A549 (cell line): ENCODE measurements at regions not wholly inside any gene's neighbourhood (a gene's known extent, or its start where the extent isn't known, plus 50 kb on each side); places are given as distances from the start of the nearest gene placed in this dataset.

Experiments
- ATAC-seq, 2 experiments: fragments of 200-7000 bp in 1 of 2; fragments of >200 bp in 1 of 2; cut with Nextera tagmentation in 1 of 2; cut with Tn5 transposase in 1 of 2; 3 replicates each; pipeline versions ENCODE4 v1.8.0 to v1.9.1; 2018 to 2020; ENCODE audit warnings: mild to moderate bottlenecking in 1 of 2, moderate library complexity in 1 of 2
- CTCF ChIA-PET: fragments of 300-600 bp; sonication (Branson Sonifier 250); formaldehyde crosslinking; extraction: SDS; loops from one replicate; lab custom pipeline; 2021; ENCODE audit warnings: antibody characterized with exemption, inconsistent platforms; lab: Yijun Ruan, JAX
- POLR2A ChIA-PET: fragments of 350-600 bp; formaldehyde crosslinking; extraction: SDS; loops from one replicate; lab custom pipeline; 2021; ENCODE audit warnings: antibody characterized with exemption, inconsistent platforms; lab: Yijun Ruan, JAX
- DNase-seq, 2 experiments: peaks; one replicate each; pipeline versions ENCODE4 v3.0.0 to v3.0.0-alpha.2; 2011 to 2016; ENCODE audit warnings: low read depth in 1 of 2, low spot score in 1 of 2
- FAIRE-seq: peaks from 2 replicates; lab custom pipeline; 2011; peaks lifted over from hg19 to GRCh38; lab: Jason Lieb, UNC
- H3K27ac ChIP-seq, 2 experiments: fragments of >200 bp; sonication (Bioruptor Twin); formaldehyde crosslinking; 3 replicates each; pipeline ENCODE4 v1.5.1; 2016 to 2017
- H3K4me1 ChIP-seq: fragments of >200 bp; sonication (Bioruptor Twin); formaldehyde crosslinking; 3 replicates; pipeline ENCODE4 v1.6.1; 2016
- H3K4me2 ChIP-seq: fragments of >200 bp; sonication (Bioruptor Twin); formaldehyde crosslinking; 3 replicates; pipeline ENCODE4 v1.6.1; 2016
- H3K4me3 ChIP-seq: fragments of >200 bp; sonication (Bioruptor Twin); formaldehyde crosslinking; 3 replicates; pipeline ENCODE4 v1.5.1; 2016
- H3K9me3 ChIP-seq: fragments of >200 bp; sonication (Bioruptor Twin); formaldehyde crosslinking; 3 replicates; pipeline ENCODE4 v1.6.1; 2016
- BCL3 ChIP-seq: fragments of >200 bp; sonication (Bioruptor Twin); formaldehyde crosslinking; IDR thresholded peaks from 3 replicates; pipeline ENCODE4 v1.6.1; 2016
- CEBPB ChIP-seq, 2 experiments: fragments of >200 bp in 1 of 2; sonication (Bioruptor Twin) in 1 of 2; formaldehyde crosslinking in 1 of 2; IDR thresholded peaks; 2 replicates each; pipeline ENCODE4 v1.6.1; 2012 to 2016
- CHD4 ChIP-seq: fragments of 200-600 bp; sonication (generic); IDR thresholded peaks from 2 replicates; pipeline ENCODE4 v1.6.1; 2016; ENCODE audit warnings: antibody characterized with exemption, mild to moderate bottlenecking, borderline replicate concordance
- CTCF ChIP-seq: fragments of >200 bp; sonication (Bioruptor Twin); formaldehyde crosslinking; IDR thresholded peaks from 3 replicates; pipeline ENCODE4 v1.5.1; 2016
- EHF ChIP-seq: fragments of 250-450 bp; sonication (Bioruptor Pico); IDR thresholded peaks from 2 replicates; pipeline ENCODE4 v1.5.0; 2020; ENCODE audit warnings: mild to moderate bottlenecking
- EHMT2 ChIP-seq: fragments of 200-600 bp; sonication (generic); IDR thresholded peaks from 2 replicates; pipeline ENCODE4 v1.6.1; 2016; ENCODE audit warnings: antibody characterized with exemption, low read depth, mild to moderate bottlenecking, moderate library complexity
- EP300 ChIP-seq, 2 experiments: fragments of >200 bp; sonication (Bioruptor Twin); formaldehyde crosslinking; IDR thresholded peaks; 2 replicates in 1 of 2; 3 replicates in 1 of 2; pipeline ENCODE4 v1.6.1; 2016 to 2017
- ESRRA ChIP-seq: fragments of 150-350 bp; IDR thresholded peaks from 2 replicates; pipeline ENCODE4 v1.6.1; 2014; ENCODE audit warnings: mild to moderate bottlenecking, low read length, borderline replicate concordance
- FOXS1 ChIP-seq: fragments of 250-450 bp; sonication (Bioruptor Pico); IDR thresholded peaks from 2 replicates; pipeline ENCODE4 v1.5.0; 2020; ENCODE audit warnings: mild to moderate bottlenecking, moderate library complexity
- GATA3 ChIP-seq: IDR thresholded peaks from 2 replicates; pipeline ENCODE4 v1.6.1; 2012; ENCODE audit warnings: borderline replicate concordance
- HEYL ChIP-seq: fragments of 250-450 bp; sonication (Bioruptor Pico); IDR thresholded peaks from 2 replicates; pipeline ENCODE4 v1.8.0; 2021; ENCODE audit warnings: mild to moderate bottlenecking, moderate library complexity
- JUN ChIP-seq, 2 experiments: fragments of >200 bp; sonication (Bioruptor Twin); formaldehyde crosslinking; IDR thresholded peaks; 2 replicates in 1 of 2; 3 replicates in 1 of 2; pipeline ENCODE4 v1.6.1; 2016 to 2017
- JUNB ChIP-seq: fragments of >200 bp; sonication (Bioruptor Twin); formaldehyde crosslinking; IDR thresholded peaks from 2 replicates; pipeline ENCODE4 v1.6.1; 2016
- KDM1A ChIP-seq: fragments of 200-600 bp; sonication (generic); IDR thresholded peaks from 2 replicates; pipeline ENCODE4 v1.6.1; 2016; ENCODE audit warnings: low read depth, mild to moderate bottlenecking
- KDM5A ChIP-seq: fragments of 200-600 bp; sonication (generic); IDR thresholded peaks from 2 replicates; pipeline ENCODE4 v1.6.1; 2016; ENCODE audit warnings: antibody characterized with exemption, mild to moderate bottlenecking
- MAX ChIP-seq: IDR thresholded peaks from 2 replicates; pipeline ENCODE4 v1.6.1; 2012
- PBX3 ChIP-seq: IDR thresholded peaks from 2 replicates; pipeline ENCODE4 v1.6.1; 2012
- PHF8 ChIP-seq: fragments of 200-600 bp; sonication (generic); IDR thresholded peaks from 2 replicates; pipeline ENCODE4 v1.6.1; 2016; ENCODE audit warnings: low read depth, mild to moderate bottlenecking, antibody characterized with exemption, moderate library complexity, borderline replicate concordance
- POLR2AphosphoS2 ChIP-seq: conservative IDR thresholded peaks from 2 replicates; pipeline ENCODE4 v1.6.1; 2012; ENCODE audit warnings: low read length, improper control_type of control experiment, inconsistent platforms
- RAD21 ChIP-seq, 2 experiments: fragments of >200 bp in 1 of 2; sonication (Bioruptor Twin) in 1 of 2; formaldehyde crosslinking in 1 of 2; IDR thresholded peaks in 1 of 2; conservative IDR thresholded peaks in 1 of 2; 2 replicates in 1 of 2; 3 replicates in 1 of 2; pipeline ENCODE4 v1.6.1; 2012 to 2018; ENCODE audit warnings: inconsistent platforms in 1 of 2
- RARB ChIP-seq: fragments of 250-450 bp; sonication (Bioruptor Pico); IDR thresholded peaks from 2 replicates; pipeline ENCODE4 v1.8.0; 2021; ENCODE audit warnings: mild to moderate bottlenecking, moderate library complexity
- RCOR1 ChIP-seq: fragments of 150-350 bp; IDR thresholded peaks from 2 replicates; pipeline ENCODE4 v1.6.1; 2014; ENCODE audit warnings: antibody characterized with exemption, low read length, low read depth
- RFX5 ChIP-seq: fragments of 450-650 bp; IDR thresholded peaks from 2 replicates; pipeline ENCODE4 v1.7.1; 2014; ENCODE audit warnings: antibody characterized with exemption, mild to moderate bottlenecking, moderate library complexity
- SMC3 ChIP-seq: fragments of >200 bp; sonication (Bioruptor Twin); formaldehyde crosslinking; IDR thresholded peaks from 3 replicates; pipeline ENCODE4 v1.6.1; 2018; ENCODE audit warnings: inconsistent platforms
- SREBF2 ChIP-seq: fragments of 450-650 bp; IDR thresholded peaks from 2 replicates; pipeline ENCODE4 v1.6.1; 2014; ENCODE audit warnings: mild to moderate bottlenecking, moderate library complexity
- TFCP2L1 ChIP-seq: fragments of 250-450 bp; sonication (Bioruptor Pico); IDR thresholded peaks from 2 replicates; pipeline ENCODE4 v1.5.0; 2021; ENCODE audit warnings: mild to moderate bottlenecking
- TP53 ChIP-seq: fragments of 250-450 bp; sonication (Bioruptor Pico); IDR thresholded peaks from 2 replicates; pipeline ENCODE4 v1.5.0; 2021; ENCODE audit warnings: mild to moderate bottlenecking, moderate library complexity
- USF2 ChIP-seq: fragments of 450-650 bp; IDR thresholded peaks from 2 replicates; pipeline ENCODE4 v1.6.1; 2014; ENCODE audit warnings: antibody characterized with exemption
- ZC3H11A ChIP-seq: fragments of 450-650 bp; IDR thresholded peaks from 2 replicates; pipeline ENCODE4 v1.6.1; 2014; ENCODE audit warnings: antibody characterized with exemption, mild to moderate bottlenecking
- ZFP36 ChIP-seq: fragments of 450-650 bp; IDR thresholded peaks from 2 replicates; pipeline ENCODE4 v1.6.1; 2014; ENCODE audit warnings: borderline replicate concordance; ENCODE audit not compliant: partially characterized antibody
- ZSCAN20 ChIP-seq: fragments of 250-450 bp; sonication (Bioruptor Pico); IDR thresholded peaks from 2 replicates; pipeline ENCODE4 v1.8.0; 2022; ENCODE audit warnings: mild to moderate bottlenecking, moderate library complexity
- WGBS: methylation state at CpG from one replicate; pipeline ENCODE4 v1.1.6; 2017; ENCODE audit errors: missing lambda C conversion rate; 5-methylcytosine and 5-hydroxymethylcytosine counted together
- TF ChIP-seq, protein P1 (sequence below): fragments of 250-450 bp; sonication (Bioruptor Pico); IDR thresholded peaks from 2 replicates; pipeline ENCODE4 v1.5.0; 2020; ENCODE audit warnings: low read depth, mild to moderate bottlenecking, moderate library complexity

- Histone ChIP-seq H3K4me3 (no peak overlapping the region), H3K4me2 (no peak overlapping the region), H3K27ac (peak overlapping the region; percentile 4 to 86; a peak in 4 of 6 replicates), H3K4me1 (peaks cover 35% of the 10 kb centered on the region), H3K9me3 (no peaks in the 10 kb centered on the region)
- TF ChIP-seq FOXS1 (CRISPR knock-in tag) (no peak), HEYL (no peak), SMC3 (no peak), KDM1A (no peak), JUNB (no peak), TFCP2L1 (CRISPR knock-in tag) (no peak), JUN (IDR thresholded peaks at IDR 0.05) (no peak), CTCF (no peak), EHF (no peak), RARB (CRISPR knock-in tag) (no peak), CHD4 (no peak), CEBPB (IDR thresholded peaks at IDR 0.05) (no peak), PHF8 (no peak), EP300 (IDR thresholded peaks at IDR 0.05) (no peak), RAD21 (conservative IDR thresholded peaks at IDR 0.05 in 1 of 2, IDR thresholded peaks at IDR 0.05 in 1 of 2) (no peak), EHMT2 (no peak), ZFP36 (no peak), POLR2AphosphoS2 (no peak), KDM5A (no peak)
- ChIA-PET CTCF (interaction anchor here (0.6 to 1.5 kb wide), 6 partner anchors 21 to 183 kb away, joined by 3 to 5 read pairs (median 3); no protein-coding TSS in a partner anchor), POLR2A (interaction anchor here (1.0 kb wide), 1 partner anchor 118 kb away, joined by 3 read pairs; no protein-coding TSS in a partner anchor)
- WGBS = 88% methylated on average over 10 of the region's 10 CpGs
- FAIRE-seq (no peak), ATAC-seq (no peak), DNase-seq (no peak)
Measured at GRCh38 chr1:234718496-234719453, 108.8 kb upstream of the IRF2BP2 start.

DNA sequence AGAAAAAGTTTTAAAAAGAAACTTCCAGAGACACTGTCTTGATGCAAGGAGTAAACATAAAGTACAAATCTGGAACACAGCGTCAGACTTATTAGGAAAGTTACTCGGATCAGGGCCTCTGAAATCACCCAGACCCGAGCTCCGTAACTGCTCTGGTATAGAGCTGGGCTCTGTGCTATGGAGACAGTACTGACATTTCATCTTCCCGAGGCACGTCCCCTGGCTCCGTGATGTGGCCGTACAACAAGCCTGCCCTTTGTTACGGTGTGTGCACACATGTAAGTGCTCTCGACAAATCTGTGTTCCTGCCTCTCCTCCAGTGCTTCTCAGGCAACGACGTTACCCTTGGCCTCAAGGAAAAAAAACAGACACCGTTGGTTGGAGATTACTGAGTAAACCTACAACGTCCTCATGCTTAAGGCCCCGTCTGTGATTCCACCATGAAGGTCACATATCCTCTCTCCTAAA lies 107.0 kb upstream of the IRF2BP2 start:
- no peak for FAIRE-seq
- 84% methylated on average over 15 of the region's 15 CpGs for WGBS
- CTCF ChIA-PET = no interaction called here

More for the DNA sequence above, 107.0 kb upstream of the IRF2BP2 start:
- ATAC-seq (no peak), DNase-seq (no peak)
- H3K4me1 ChIP-seq = peaks cover 17% of the 10 kb centered on the region
- TF ChIP-seq POLR2AphosphoS2 (no peak), ZC3H11A (no peak), PBX3 (no peak), MAX (no peak), USF2 (no peak), RFX5 (no peak), SREBF2 (no peak), EHMT2 (no peak), GATA3 (no peak), PHF8 (no peak), ZSCAN20 (no peak), HEYL (no peak), RCOR1 (no peak), BCL3 (no peak), TP53 (CRISPR knock-in tag) (no peak), ESRRA (no peak)
- TF ChIP-seq, protein P1, sequence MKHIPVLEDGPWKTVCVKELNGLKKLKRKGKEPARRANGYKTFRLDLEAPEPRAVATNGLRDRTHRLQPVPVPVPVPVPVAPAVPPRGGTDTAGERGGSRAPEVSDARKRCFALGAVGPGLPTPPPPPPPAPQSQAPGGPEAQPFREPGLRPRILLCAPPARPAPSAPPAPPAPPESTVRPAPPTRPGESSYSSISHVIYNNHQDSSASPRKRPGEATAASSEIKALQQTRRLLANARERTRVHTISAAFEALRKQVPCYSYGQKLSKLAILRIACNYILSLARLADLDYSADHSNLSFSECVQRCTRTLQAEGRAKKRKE = no peak
- no peak overlapping the region for H3K4me3 ChIP-seq
- H3K4me2 ChIP-seq = no peak overlapping the region
- H3K27ac ChIP-seq = peak overlapping the region in 1 of 2 experiments; percentile 55; a peak in 3 of 6 replicates
- no peaks in the 10 kb centered on the region for H3K9me3 ChIP-seq
- POLR2A ChIA-PET = no interaction called here
